ENCODE measurements at regions not wholly inside any gene's neighbourhood (a gene's known extent, or its start where the extent isn't known, plus 50 kb on each side); places are given as distances from the start of the nearest gene placed in this dataset.
"Not testable (repeated sequence)": the region's sequence is repeated elsewhere in the genome, so short reads cannot be mapped to it uniquely, and the experiment has no call there.

DNA sequence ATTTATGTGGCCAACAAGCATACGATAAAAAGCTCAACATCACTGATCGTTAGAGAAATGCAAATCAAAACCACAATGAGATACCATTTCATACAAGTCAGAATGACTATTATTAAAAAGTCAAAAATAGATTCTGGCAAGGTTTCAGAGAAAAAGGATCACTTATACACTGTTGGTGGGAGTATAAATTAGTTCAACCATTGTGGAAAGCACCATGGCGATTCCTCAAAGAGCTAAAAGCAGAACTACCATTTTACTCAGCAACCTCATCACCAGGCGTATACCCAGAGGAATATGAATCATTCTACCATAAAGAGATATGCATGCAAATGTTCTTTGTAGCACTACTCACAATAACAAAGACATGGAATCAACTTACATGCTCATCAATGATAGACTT, 478.7 kb upstream of the GALNTL6 start:
- H3K4me3 ChIP-seq: no peak overlapping the region

DNA sequence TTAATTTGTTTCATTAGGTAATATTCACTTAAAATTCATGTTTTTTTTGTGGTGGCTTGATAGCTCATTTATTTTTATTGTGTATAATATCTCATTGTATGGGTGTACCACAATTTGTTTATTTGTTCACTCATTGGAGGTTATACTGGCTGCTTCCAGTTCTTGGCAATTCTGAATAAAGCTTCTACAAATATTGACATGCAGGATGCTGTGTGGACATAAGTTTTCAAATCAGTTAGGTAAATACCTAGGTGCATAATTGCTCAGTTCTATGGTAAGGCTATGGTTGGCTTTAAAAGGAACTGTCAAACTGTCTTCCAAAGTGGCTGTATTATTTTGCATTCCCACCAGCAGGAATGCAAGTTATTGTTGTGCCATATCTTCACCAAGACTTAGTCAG, 504.5 kb upstream of the GALNTL6 start:
- H3K4me1 ChIP-seq: no peaks in the 10 kb centered on the region
- no peak for ATAC-seq
- intact Hi-C loops (cut with DNase I): no loop called here
- H3K27me3 ChIP-seq: no peaks in the 10 kb centered on the region
- no peaks in the 10 kb centered on the region for H3K9me3 ChIP-seq
- TF ChIP-seq, protein P1, sequence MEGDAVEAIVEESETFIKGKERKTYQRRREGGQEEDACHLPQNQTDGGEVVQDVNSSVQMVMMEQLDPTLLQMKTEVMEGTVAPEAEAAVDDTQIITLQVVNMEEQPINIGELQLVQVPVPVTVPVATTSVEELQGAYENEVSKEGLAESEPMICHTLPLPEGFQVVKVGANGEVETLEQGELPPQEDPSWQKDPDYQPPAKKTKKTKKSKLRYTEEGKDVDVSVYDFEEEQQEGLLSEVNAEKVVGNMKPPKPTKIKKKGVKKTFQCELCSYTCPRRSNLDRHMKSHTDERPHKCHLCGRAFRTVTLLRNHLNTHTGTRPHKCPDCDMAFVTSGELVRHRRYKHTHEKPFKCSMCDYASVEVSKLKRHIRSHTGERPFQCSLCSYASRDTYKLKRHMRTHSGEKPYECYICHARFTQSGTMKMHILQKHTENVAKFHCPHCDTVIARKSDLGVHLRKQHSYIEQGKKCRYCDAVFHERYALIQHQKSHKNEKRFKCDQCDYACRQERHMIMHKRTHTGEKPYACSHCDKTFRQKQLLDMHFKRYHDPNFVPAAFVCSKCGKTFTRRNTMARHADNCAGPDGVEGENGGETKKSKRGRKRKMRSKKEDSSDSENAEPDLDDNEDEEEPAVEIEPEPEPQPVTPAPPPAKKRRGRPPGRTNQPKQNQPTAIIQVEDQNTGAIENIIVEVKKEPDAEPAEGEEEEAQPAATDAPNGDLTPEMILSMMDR (IDR thresholded peaks at IDR 0.05): no peak
- H3K36me3 ChIP-seq: no peaks in the 10 kb centered on the region
- no peak overlapping the region for H3K27ac ChIP-seq
- DNase-seq: no peak
- H3K4me3 ChIP-seq: no peak overlapping the region

More for the DNA sequence above, 478.7 kb upstream of the GALNTL6 start:
- Histone ChIP-seq H3K4me1 (no peaks in the 10 kb centered on the region), H3K9me3 (no peaks in the 10 kb centered on the region), H3K27me3 (no peaks in the 10 kb centered on the region), H3K27ac (no peak overlapping the region), H3K36me3 (no peaks in the 10 kb centered on the region)
- DNase-seq: no peak
- intact Hi-C loops (cut with DNase I): no loop called here
- TF ChIP-seq, protein P1 (IDR thresholded peaks at IDR 0.05): no peak
- ATAC-seq: no peak

DNA sequence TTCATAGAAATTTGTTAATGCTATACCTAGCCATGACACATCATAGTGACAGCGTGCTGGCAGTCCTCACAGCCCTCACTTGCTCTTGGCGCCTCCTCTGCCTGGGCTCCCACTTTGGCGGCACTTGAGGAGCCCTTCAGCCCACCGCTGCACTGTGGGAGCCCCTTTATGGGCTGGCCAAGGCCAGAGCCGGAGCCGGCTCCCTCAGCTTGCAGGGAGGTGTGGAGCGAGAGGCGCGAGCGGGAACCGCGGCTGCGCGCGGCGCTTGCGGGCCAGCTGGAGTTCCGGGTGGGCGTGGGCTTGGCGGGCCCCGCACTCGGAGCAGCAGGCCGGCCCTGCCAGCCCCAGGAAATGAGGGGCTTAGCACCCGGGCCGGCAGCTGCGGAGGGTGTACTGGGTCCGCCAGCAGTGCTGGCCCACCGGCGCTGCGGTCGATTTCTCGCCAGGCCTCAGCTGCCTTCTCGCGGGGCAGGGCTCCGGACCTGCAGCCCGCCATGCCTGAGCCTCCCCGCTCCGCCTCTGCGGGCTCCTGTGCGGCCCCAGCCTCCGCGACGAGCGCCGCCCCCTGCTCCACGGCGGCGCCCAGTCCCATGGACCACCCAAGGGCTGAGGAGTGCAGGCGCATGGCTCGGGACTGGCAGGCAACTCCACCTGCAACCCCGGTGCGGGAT, 515.0 kb upstream of the GALNTL6 start:
- H3K4me1 ChIP-seq; H3K9me3 ChIP-seq; intact Hi-C loops (cut with DNase I); H3K27me3 ChIP-seq; H3K27ac ChIP-seq; DNase-seq; H3K4me3 ChIP-seq; H3K36me3 ChIP-seq; ATAC-seq: not testable (repeated sequence)

DNA sequence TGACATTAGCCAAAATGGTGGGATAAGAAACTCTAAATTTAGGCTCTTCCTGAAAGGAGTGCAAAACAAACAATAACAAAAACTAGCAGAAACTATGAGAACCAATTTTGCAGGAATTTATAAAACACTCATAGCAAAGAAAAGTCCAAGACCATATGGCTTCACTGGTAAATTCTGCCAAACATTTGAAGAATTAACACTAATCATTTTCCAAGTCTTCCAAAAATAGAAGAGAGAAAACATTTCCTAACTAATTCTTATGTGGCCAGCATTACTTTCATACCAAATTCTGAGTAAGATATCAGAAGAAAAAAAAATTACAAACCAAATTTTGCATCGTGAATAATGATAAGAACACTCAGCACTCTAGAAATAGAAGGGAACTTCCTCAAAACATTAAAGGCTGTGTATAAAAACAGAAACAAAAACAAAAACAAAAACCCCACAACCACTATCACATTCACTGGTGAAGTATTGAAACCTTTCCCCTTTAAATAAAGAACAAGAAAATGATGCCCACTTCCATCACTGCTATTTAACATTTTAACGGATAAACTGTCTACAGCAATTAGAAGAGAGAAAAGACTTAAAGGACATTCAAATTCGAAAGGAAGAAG, 524.3 kb upstream of the GALNTL6 start:
- DNase-seq: no peak
- H3K4me1 ChIP-seq: no peaks in the 10 kb centered on the region
- H3K36me3 ChIP-seq: no peaks in the 10 kb centered on the region
- intact Hi-C loops (cut with DNase I): no loop called here
- no peak overlapping the region for H3K4me3 ChIP-seq
- no peak overlapping the region for H3K27ac ChIP-seq
- H3K9me3 ChIP-seq: no peaks in the 10 kb centered on the region
- no peak for ATAC-seq
- TF ChIP-seq, protein P1 (IDR thresholded peaks at IDR 0.05): no peak
- H3K27me3 ChIP-seq: no peaks in the 10 kb centered on the region

DNA sequence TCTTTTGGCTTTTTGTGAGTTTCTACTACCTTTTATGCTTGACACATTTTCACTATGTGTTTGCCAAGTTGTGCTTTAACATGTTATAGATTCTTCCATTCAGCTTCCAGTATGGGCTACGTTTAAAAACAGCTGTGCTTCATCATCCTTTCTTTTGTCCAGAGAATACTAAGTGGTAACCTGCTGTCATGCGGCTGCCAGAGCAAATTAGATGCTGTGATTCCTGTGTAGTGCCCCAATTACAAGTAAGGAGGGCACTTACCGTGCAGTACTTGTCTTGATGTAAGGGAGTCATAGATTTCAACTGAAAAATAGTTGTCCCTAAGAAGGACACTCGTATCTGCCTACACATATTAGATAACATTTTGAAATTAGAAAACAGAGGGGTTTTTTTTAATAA, 531.8 kb upstream of the GALNTL6 start:
- intact Hi-C loops (cut with DNase I): no loop called here
- H3K27ac ChIP-seq: no peak overlapping the region

DNA sequence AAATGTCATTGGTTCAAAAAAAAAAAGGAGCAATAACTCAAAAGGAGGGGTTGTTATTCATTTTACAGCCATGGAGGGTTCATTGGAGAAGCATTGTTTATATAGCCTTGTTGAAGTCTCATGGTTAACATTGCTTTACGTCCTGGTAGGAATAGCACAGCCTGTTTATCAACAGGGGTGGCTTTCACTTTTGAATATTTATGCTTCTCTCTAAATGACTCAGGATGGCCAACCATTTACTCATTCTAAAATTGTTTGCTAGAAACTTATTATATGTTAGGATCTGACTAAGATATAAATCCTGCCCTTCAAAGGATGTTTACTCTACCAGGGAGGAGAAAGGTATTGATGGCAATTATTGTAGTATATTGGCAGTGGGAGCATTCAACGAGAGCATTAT, 534.1 kb upstream of the GALNTL6 start:
- no peak for ATAC-seq
- intact Hi-C loops (cut with DNase I): no loop called here
- DNase-seq: no peak
- Histone ChIP-seq H3K4me1 (no peaks in the 10 kb centered on the region), H3K27ac (no peak overlapping the region), H3K4me3 (no peak overlapping the region), H3K27me3 (no peaks in the 10 kb centered on the region), H3K36me3 (no peaks in the 10 kb centered on the region), H3K9me3 (no peaks in the 10 kb centered on the region)
- TF ChIP-seq, protein P1 (IDR thresholded peaks at IDR 0.05): no peak

More for the DNA sequence above, 531.8 kb upstream of the GALNTL6 start:
- Histone ChIP-seq H3K36me3 (no peaks in the 10 kb centered on the region), H3K4me1 (no peaks in the 10 kb centered on the region), H3K4me3 (no peak overlapping the region), H3K9me3 (no peaks in the 10 kb centered on the region), H3K27me3 (no peaks in the 10 kb centered on the region)
- TF ChIP-seq, protein P1 (IDR thresholded peaks at IDR 0.05): no peak
- DNase-seq (no peak), ATAC-seq (no peak)
